ENCODE measurements at regions not wholly inside any gene's neighbourhood (a gene's known extent, or its start where the extent isn't known, plus 50 kb on each side); places are given as distances from the start of the nearest gene placed in this dataset.

DNA sequence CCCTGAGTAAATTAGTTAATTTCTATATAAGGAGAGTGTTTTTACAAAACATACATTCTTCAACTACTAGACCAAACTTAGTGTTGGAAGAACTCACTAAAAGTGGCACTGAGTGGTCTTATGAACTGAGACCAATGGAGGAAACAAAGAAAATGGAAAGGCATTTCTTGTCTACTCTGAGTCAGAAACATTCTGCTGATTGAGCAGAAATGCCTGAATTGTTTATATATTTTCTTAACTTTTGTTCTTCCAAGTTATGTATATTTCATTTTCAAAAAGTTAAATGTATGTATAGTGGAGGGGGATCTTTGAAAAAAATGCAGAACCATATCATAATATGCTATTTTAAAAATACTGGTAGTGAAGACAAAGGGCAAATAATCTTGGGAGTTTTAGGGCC is 320.7 kb downstream of the HGF start:
- H3K27me3 ChIP-seq (ENCODE audit: control insufficient read depth in 4 of 4, insufficient read depth in 4 of 4, low read length in 3 of 4): no peaks in the 10 kb centered on the region
- H3K9ac ChIP-seq (ENCODE audit: low read depth in 1 of 2, low read length in 2 of 2): no peak overlapping the region
- H3K36me3 ChIP-seq (ENCODE audit: control insufficient read depth in 4 of 4, insufficient read depth in 3 of 4, low read depth in 1 of 4, low read length in 3 of 4): no peaks in the 10 kb centered on the region
- DNase-seq (ENCODE audit: low spot score): no peak
- H3K4me1 ChIP-seq (ENCODE audit: control insufficient read depth in 4 of 4, insufficient read depth in 4 of 4, low read length in 3 of 4): no peaks in the 10 kb centered on the region
- H3K4me3 ChIP-seq (ENCODE audit: low read depth in 1 of 3, low read length in 3 of 3): no peak overlapping the region
- H3K27ac ChIP-seq (ENCODE audit: low read depth in 1 of 2, low read length in 2 of 2): no peak overlapping the region
- TF ChIP-seq NR2F2 (IDR thresholded peaks at IDR 0.05): no peak
- no peak for TF ChIP-seq RXRA (IDR thresholded peaks at IDR 0.05)
- TF ChIP-seq YY1 (IDR thresholded peaks at IDR 0.05): no peak
- TF ChIP-seq HNF4G (IDR thresholded peaks at IDR 0.05): no peak
- TF ChIP-seq, protein P1, sequence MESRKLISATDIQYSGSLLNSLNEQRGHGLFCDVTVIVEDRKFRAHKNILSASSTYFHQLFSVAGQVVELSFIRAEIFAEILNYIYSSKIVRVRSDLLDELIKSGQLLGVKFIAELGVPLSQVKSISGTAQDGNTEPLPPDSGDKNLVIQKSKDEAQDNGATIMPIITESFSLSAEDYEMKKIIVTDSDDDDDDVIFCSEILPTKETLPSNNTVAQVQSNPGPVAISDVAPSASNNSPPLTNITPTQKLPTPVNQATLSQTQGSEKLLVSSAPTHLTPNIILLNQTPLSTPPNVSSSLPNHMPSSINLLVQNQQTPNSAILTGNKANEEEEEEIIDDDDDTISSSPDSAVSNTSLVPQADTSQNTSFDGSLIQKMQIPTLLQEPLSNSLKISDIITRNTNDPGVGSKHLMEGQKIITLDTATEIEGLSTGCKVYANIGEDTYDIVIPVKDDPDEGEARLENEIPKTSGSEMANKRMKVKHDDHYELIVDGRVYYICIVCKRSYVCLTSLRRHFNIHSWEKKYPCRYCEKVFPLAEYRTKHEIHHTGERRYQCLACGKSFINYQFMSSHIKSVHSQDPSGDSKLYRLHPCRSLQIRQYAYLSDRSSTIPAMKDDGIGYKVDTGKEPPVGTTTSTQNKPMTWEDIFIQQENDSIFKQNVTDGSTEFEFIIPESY (IDR thresholded peaks at IDR 0.05): no peak
- TF ChIP-seq, protein P2, sequence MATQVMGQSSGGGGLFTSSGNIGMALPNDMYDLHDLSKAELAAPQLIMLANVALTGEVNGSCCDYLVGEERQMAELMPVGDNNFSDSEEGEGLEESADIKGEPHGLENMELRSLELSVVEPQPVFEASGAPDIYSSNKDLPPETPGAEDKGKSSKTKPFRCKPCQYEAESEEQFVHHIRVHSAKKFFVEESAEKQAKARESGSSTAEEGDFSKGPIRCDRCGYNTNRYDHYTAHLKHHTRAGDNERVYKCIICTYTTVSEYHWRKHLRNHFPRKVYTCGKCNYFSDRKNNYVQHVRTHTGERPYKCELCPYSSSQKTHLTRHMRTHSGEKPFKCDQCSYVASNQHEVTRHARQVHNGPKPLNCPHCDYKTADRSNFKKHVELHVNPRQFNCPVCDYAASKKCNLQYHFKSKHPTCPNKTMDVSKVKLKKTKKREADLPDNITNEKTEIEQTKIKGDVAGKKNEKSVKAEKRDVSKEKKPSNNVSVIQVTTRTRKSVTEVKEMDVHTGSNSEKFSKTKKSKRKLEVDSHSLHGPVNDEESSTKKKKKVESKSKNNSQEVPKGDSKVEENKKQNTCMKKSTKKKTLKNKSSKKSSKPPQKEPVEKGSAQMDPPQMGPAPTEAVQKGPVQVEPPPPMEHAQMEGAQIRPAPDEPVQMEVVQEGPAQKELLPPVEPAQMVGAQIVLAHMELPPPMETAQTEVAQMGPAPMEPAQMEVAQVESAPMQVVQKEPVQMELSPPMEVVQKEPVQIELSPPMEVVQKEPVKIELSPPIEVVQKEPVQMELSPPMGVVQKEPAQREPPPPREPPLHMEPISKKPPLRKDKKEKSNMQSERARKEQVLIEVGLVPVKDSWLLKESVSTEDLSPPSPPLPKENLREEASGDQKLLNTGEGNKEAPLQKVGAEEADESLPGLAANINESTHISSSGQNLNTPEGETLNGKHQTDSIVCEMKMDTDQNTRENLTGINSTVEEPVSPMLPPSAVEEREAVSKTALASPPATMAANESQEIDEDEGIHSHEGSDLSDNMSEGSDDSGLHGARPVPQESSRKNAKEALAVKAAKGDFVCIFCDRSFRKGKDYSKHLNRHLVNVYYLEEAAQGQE (IDR thresholded peaks at IDR 0.05): no peak
- TF ChIP-seq FOXA2 (IDR thresholded peaks at IDR 0.05): no peak
- TF ChIP-seq, protein P3, sequence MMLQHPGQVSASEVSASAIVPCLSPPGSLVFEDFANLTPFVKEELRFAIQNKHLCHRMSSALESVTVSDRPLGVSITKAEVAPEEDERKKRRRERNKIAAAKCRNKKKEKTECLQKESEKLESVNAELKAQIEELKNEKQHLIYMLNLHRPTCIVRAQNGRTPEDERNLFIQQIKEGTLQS (IDR thresholded peaks at IDR 0.05): no peak
- TF ChIP-seq, protein P4, sequence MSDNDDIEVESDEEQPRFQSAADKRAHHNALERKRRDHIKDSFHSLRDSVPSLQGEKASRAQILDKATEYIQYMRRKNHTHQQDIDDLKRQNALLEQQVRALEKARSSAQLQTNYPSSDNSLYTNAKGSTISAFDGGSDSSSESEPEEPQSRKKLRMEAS (IDR thresholded peaks at IDR 0.05): no peak
- no peaks in the 10 kb centered on the region for H3K9me3 ChIP-seq (ENCODE audit: control insufficient read depth in 4 of 4, low read length in 3 of 4)

DNA sequence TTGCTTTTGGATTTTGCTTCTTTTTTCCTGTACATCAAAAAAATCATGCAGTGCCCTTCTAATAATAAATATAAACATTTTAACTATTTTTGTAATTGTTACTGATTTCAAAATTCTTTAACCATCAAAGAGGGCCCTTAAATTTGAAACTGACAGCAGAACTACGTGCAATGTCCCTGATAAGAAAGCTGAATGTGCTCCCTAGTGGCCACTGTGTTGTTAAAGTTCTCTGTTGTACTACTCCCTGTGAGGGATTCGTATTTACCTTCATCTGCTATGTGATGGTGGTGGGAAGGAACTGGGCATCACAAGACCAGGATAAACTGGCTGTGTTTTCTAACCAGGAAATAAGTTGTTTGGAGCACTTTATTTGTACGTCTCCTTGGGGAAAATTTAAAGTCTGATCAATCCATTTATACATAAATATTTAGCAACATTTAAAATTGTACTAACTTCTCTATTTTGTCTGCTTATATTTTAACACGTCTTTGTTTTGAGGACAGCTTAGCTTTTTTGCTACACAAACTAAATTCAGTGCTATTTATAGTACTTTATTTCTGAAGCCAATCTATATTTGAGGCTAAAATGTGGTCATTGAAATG is 322.4 kb downstream of the HGF start:
- Histone ChIP-seq H3K4me1 (ENCODE audit: control insufficient read depth in 4 of 4, insufficient read depth in 4 of 4, low read length in 3 of 4) (no peaks in the 10 kb centered on the region), H3K9me3 (ENCODE audit: control insufficient read depth in 4 of 4, low read length in 3 of 4) (no peaks in the 10 kb centered on the region), H3K27me3 (ENCODE audit: control insufficient read depth in 4 of 4, insufficient read depth in 4 of 4, low read length in 3 of 4) (no peaks in the 10 kb centered on the region), H3K4me3 (ENCODE audit: low read depth in 1 of 3, low read length in 3 of 3) (no peak overlapping the region), H3K27ac (ENCODE audit: low read depth in 1 of 2, low read length in 2 of 2) (no peak overlapping the region), H3K9ac (ENCODE audit: low read depth in 1 of 2, low read length in 2 of 2) (no peak overlapping the region), H3K36me3 (ENCODE audit: control insufficient read depth in 4 of 4, insufficient read depth in 3 of 4, low read depth in 1 of 4, low read length in 3 of 4) (no peaks in the 10 kb centered on the region)
- DNase-seq (ENCODE audit: low spot score): no peak
- TF ChIP-seq RAD21 (IDR thresholded peaks at IDR 0.05) (peak; percentile 45 to 49), HNF4A (conservative IDR thresholded peaks at IDR 0.05) (no peak)
- 33% methylated on average over 4 of the region's 4 CpGs for WGBS

DNA sequence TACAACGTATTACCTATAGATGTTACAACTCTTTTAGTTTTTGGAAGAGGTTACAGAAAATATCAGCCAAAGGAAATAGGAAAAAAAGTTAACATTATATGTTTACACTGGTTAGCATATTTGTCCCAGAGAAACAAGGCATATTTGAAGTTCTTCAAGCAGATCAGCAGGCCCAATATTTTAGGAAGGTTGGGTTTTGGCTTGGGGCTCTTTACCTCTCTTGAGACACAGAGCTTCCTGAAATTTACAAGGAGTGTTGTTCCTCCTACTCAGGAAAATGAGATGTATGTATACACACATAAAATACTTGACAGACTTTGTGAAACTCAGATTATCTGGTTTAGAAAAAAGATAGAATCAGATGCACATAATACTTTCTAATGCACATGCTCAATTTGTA is 323.6 kb downstream of the HGF start:
- 61% methylated on average over 1 of the region's 1 CpG for WGBS
- no peaks in the 10 kb centered on the region for H3K4me1 ChIP-seq (ENCODE audit: control insufficient read depth in 4 of 4, insufficient read depth in 4 of 4, low read length in 3 of 4)

More for the DNA sequence above, 323.6 kb downstream of the HGF start:
- Histone ChIP-seq H3K9ac (ENCODE audit: low read depth in 1 of 2, low read length in 2 of 2) (no peak overlapping the region), H3K27me3 (ENCODE audit: control insufficient read depth in 4 of 4, insufficient read depth in 4 of 4, low read length in 3 of 4) (no peaks in the 10 kb centered on the region), H3K4me3 (ENCODE audit: low read depth in 1 of 3, low read length in 3 of 3) (no peak overlapping the region), H3K9me3 (ENCODE audit: control insufficient read depth in 4 of 4, low read length in 3 of 4) (no peaks in the 10 kb centered on the region), H3K27ac (ENCODE audit: low read depth in 1 of 2, low read length in 2 of 2) (no peak overlapping the region), H3K36me3 (ENCODE audit: control insufficient read depth in 4 of 4, insufficient read depth in 3 of 4, low read depth in 1 of 4, low read length in 3 of 4) (no peaks in the 10 kb centered on the region)
- DNase-seq (ENCODE audit: low spot score): no peak
- no peak for TF ChIP-seq YY1 (IDR thresholded peaks at IDR 0.05)
- TF ChIP-seq, protein P4 (IDR thresholded peaks at IDR 0.05): no peak
